GM19438 (cell line): ENCODE measurements at regions not wholly inside any gene's neighbourhood (a gene's known extent, or its start where the extent isn't known, plus 50 kb on each side); places are given as distances from the start of the nearest gene placed in this dataset.
"Not testable (repeated sequence)": the region's sequence is repeated elsewhere in the genome, so short reads cannot be mapped to it uniquely, and the experiment has no call there.

ENCODE experiments used
- ATAC-seq: cut with Tn5 transposase; IDR thresholded peaks from one replicate; pipeline ENCODE4 v1.9.1; 2021; ENCODE audit warnings: low read depth; ENCODE audit not compliant: unreplicated experiment

DNA sequence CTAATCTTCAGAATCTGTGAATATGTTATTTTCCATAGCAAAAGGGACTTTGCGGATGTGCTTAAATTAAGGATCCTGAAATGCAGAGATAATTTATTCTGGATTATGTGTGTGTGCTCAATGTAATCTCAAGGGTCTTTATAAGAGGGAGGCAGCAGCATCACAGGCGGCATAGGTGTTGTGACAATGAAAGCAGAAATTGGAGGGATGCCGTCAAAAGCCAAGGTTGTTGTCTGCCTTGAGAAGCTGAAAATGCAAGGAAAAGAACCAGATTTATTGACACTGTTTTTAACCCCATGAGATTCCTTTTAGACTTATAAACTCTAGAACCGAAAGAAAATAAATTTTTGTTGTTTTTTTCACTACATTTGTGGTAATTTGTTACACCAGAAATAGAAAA, 948.5 kb downstream of the TLE4 start:
- no peak for ATAC-seq

DNA sequence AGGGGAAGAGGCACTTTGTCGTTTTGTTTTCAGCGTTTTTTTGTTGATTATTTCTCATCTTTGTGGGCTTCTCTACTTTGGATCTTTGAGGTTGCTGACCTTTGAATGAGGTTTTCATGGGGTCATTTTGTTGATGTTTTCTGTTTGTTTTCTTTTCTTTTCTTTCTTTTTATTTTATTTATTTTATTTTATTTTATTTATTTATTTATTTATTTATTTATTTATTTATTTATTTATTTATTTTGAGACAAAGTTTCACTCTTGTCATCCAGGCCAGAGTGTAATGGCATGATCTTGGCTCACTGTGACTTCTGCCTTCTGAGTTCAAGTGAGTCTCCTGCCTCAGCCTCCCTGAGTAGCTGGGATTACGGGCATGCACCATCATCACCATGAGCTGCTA, 946.7 kb downstream of the TLE4 start:
- no peak for ATAC-seq

- no peak for ATAC-seq
Observed at GRCh38 chr9:80516679-80517078, 944.9 kb downstream of the TLE4 start.

DNA sequence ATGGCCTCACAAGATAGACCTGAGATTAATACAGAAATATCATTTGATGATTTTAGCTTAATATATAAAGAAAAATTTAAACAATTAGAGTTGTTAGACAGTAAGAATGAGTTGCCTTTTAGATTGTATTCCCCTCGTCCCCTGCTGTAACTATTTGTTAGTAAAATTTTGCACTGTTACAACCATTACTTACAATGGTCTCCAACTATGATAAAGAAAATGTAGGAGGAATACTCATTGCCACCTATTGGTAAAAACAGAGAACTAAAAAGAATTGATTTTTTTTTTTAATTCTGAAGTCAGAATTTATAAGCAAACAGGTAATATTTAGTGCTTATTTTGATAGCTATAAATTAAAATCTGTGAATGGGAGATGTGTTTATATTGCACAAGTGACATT, 937.6 kb downstream of the TLE4 start:
- no peak for ATAC-seq

GRCh38 chr9:80507611-80508010, 935.8 kb downstream of the TLE4 start:
- ATAC-seq, result no peak

DNA sequence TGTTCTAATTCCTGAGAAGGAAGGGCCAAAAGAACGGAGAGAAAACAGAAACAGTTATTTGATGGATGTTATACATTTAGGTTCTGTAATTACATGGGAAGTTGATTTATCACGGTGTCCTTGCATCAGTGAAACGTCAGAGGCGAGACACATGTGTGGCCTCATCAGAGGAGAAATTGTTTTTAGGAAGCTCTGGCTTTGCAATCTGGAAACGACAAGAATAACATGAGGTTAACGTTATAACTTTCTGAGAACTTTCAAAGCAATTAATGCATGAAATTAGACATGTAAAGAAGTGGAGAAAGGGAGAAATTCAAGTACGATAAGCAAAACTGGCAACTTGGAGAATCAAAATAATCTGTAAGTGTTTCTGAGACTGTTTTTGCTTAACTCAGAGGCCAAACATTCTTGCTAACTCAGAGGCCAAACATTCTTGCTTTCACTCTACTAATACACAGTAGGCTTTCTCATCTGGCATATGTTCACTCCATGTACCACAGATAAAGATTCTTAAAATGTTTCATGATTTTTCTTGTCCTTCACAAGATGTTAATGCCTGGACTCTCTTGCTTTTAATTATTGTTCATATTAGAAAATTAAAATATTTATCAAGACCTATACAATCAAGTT, 933.0 kb downstream of the TLE4 start:
- ATAC-seq, result no peak

- no peak for ATAC-seq
Observed at GRCh38 chr9:80503671-80504281, 932.0 kb downstream of the TLE4 start.

GRCh38 chr9:80502306-80502705, 930.5 kb downstream of the TLE4 start:
- no peak for ATAC-seq

- ATAC-seq, result no peak
Observed at GRCh38 chr9:80501635-80502034, 929.9 kb downstream of the TLE4 start.

GRCh38 chr9:80500300-80500699, 928.5 kb downstream of the TLE4 start:
- ATAC-seq, result no peak

DNA sequence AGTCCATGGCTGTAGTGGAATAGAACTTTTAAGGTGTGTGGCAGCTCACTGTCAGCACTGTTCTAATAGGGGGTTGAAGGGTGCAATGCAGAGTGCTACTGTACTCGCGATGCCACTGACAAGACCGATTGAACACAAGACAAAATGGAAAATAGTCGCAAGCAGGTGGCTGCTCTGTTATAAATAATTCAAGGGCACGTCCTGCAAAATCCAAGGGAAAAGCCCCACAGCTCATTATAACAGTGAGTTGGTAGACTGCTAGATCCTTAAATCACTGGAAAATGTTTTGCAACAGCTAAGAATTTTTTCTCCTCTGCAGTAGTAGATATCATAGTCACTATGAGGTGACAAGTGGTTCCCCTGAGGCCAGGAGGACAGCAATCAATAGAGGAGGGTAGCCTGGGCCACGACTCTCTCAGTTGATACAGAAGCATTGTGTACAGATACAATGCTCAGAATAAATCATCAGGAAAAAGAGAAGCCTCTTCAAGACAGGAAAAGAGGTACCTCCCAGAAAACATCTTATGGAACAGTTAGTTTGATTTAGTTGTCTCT, 926.3 kb downstream of the TLE4 start:
- ATAC-seq, result no peak

- ATAC-seq, result no peak
Observed at GRCh38 chr9:80496901-80497556, 925.3 kb downstream of the TLE4 start.

DNA sequence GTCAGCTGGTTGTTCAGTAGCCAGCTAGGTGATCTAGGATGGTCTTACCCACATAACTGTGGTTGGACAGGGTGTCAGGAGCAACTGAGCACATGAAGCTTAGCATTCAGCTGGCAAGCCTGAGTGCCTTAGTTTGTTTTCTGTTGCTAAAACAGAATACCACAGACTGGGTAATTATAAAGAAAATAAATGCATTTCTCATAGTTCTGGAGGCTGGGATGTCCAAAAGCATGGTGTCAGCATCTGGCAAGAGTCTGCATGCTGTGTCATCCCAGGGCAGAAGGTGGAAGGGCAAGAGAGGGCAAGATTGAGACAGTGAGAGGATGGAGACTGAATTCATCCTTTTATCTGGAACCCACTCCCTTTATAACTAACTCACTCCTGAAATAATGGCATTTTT, 921.5 kb downstream of the TLE4 start:
- no peak for ATAC-seq

DNA sequence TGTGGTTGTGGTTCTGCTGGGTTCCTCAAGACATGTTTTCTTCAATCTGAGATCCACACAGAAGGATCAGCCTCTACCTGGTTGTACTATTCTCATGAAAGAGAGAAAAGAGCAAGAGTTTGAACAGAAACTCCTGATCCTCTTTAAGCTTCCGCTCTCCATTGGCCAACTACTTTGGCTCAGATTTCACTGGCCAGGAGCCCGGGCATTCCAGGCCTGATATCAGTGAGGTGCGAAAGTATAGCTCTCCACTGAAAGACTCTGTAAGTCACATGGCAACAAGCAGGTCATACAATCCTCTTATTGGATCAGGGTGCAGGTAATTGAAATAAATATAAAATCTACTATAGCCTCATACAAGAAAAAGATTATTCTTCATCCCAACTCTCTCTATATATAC, 920.5 kb downstream of the TLE4 start:
- ATAC-seq, result no peak

DNA sequence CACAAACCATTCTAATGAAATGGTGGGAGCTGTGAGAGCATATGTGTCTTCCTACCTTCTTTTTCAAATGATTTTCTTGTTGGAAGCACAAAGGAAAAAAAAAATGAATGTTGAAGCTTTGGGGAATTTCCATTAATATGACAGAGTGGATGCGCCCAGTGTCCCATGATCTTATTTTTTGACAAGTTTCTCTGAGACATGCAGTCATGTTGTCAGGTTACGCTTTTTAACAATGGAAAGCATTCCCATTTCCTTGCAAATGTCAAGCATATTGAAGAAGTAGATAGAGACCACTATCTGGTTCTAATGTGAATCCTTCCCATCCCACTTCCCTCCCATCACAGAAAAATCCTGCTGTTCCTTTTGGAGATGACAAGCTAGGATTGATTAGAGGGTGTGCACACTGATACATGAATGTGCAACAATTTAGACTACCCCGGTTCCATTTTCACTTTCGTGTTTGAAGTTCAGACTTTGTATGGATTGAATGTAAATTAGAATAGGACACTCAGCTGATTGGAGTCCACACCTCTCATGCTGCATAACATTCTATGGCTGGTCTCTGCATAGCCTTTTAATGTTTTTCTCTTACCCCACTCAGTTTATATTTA, 919.4 kb downstream of the TLE4 start:
- ATAC-seq, result no peak

- no peak for ATAC-seq
Observed at GRCh38 chr9:80489329-80489728, 917.6 kb downstream of the TLE4 start.

DNA sequence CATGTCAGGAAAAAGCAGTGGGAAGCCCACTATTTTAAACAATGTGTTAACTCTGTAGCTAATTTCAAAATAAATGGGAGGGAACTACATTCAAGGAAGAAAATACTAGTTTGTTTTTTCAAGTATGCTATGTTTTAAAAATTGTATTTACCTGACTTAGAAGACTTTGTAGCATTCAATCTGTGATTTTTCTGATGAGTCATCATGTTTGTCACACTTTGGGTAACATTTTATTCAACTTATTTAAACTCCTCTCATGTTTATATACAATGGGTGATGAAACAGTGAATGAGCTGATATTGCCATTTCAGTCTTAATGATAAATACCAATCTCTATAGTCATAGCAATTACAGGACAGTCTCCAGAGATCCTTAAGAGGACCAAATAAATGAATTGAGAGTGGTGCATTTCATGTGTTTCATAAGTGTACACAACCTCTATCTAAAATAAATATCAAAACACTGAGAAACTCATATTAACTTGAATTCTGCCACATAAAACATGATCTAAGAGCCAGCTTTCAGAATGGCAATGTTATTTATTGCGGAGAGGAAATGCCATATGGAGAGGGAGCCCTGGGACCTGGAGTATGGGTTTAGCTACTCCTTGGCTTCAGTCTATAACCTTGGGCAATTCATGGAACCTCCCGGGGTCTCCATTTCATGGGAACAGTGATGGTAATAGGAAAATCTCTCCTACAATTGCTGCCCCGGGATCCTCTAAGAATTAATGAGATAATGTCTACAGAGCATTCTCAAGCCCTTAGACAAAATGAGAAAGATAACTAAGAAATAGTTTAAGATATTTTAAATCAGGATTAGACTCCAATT, 913.9 kb downstream of the TLE4 start:
- no peak for ATAC-seq

GRCh38 chr9:80482251-80482650, 910.5 kb downstream of the TLE4 start:
- ATAC-seq, result not testable (repeated sequence)

- no peak for ATAC-seq
Observed at GRCh38 chr9:80467632-80468031, 895.9 kb downstream of the TLE4 start.

DNA sequence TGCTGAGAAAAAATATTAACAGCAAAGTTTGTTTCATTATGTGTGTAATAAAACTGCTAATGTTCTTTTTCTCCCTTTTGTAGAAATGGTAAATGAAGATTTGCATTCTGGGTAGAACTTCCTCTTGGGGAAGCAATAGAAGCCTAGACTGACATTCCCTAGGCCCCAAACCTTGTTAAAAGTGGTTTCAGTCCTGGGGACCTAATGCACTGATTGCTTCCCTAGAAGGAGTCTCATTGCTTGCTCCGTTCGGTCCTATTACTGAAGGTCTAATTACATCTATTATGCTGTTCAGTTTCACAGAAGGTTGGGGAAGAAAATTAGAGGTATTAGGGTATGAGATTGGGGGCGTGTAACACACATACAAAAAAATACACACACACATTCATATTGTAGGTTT, 893.8 kb downstream of the TLE4 start:
- ATAC-seq, result no peak

- ATAC-seq, result no peak
Observed at GRCh38 chr9:80449513-80449912, 877.7 kb downstream of the TLE4 start.
